SK-N-MC (cell line): ENCODE measurements at regions not wholly inside any gene's neighbourhood (a gene's known extent, or its start where the extent isn't known, plus 50 kb on each side); places are given as distances from the start of the nearest gene placed in this dataset.

ENCODE experiments used
- EZH2 ChIP-seq: fragments of 200-600 bp; sonication (generic); IDR thresholded peaks from one replicate; pipeline ENCODE4 v1.6.1; 2017; ENCODE audit warnings: antibody characterized with exemption
- FOXP2 ChIP-seq: optimal IDR thresholded peaks from 2 replicates; pipeline ENCODE3; 2011; ENCODE audit warnings: mild to moderate bottlenecking, moderate library complexity; ENCODE audit not compliant: insufficient read depth; ENCODE audit errors: extremely low read length, control extremely low read depth
- POLR2AphosphoS5 ChIP-seq: IDR thresholded peaks from 2 replicates; pipeline ENCODE4 v1.6.1; 2012; ENCODE audit warnings: mild to moderate bottlenecking, low read depth, low read length, borderline replicate concordance

DNA sequence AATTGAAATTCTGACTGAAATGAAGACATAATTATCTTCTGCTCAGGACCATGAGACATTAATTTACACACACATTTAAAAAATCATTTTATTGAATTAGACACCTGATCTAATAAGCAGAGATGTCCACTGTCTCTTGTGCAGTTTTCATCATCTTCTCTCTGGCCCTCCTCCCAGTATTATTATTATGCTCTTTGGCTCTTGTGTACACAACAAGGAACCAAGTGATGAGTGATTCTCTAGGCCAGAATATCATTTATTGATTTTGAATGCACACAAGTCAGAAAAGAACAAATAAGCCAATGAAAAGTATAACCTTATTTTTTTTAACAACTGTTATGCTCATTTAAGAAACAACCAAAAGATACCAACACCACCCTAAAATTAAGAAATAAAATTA is 244.7 kb upstream of the KRR1 start:
- TF ChIP-seq FOXP2 (no peak), POLR2AphosphoS5 (no peak), EZH2 (no peak)
